H1 (cell line): ENCODE measurements at regions not wholly inside any gene's neighbourhood (a gene's known extent, or its start where the extent isn't known, plus 50 kb on each side); places are given as distances from the start of the nearest gene placed in this dataset.

ENCODE experiments used
- CTCF ChIA-PET: fragments of 300-600 bp; sonication (Branson Sonifier 250); formaldehyde crosslinking; loops from one replicate; lab custom pipeline; 2021; ENCODE audit not compliant: partially characterized antibody; lab: Charles Lee
- POLR2A ChIA-PET: fragments of 300-600 bp; sonication (Branson Sonifier 250); formaldehyde crosslinking; loops from one replicate; lab custom pipeline; 2021; ENCODE audit warnings: inconsistent platforms; ENCODE audit not compliant: partially characterized antibody; lab: Charles Lee
- DNase-seq, 2 experiments: peaks; one replicate each; pipeline versions ENCODE4 v3.0.0 to v3.0.0-alpha.2; 2010 to 2022; ENCODE audit warnings: low spot score in 2 of 2, low read depth in 1 of 2, mixed read lengths in 1 of 2
- FAIRE-seq: peaks from 2 replicates; lab custom pipeline; 2011; peaks lifted over from hg19 to GRCh38; lab: Jason Lieb, UNC
- H2AFZ ChIP-seq: 2 replicates; pipeline ENCODE4 v1.8.1; 2012; ENCODE audit warnings: low read length, inconsistent platforms
- H2AK5ac ChIP-seq: 2 replicates; pipeline ENCODE4 v1.6.1; 2013; ENCODE audit warnings: low read depth, low read length
- H2BK120ac ChIP-seq: replicated peaks from 2 replicates; pipeline ENCODE3; 2013; ENCODE audit warnings: low read depth, low read length, inconsistent platforms
- H2BK12ac ChIP-seq: 2 replicates; pipeline ENCODE4 v1.6.1; 2013; ENCODE audit warnings: low read depth, low read length
- H2BK15ac ChIP-seq: 2 replicates; pipeline ENCODE4 v1.6.1; 2013; ENCODE audit warnings: low read length
- H2BK20ac ChIP-seq: 2 replicates; pipeline ENCODE4 v1.6.1; 2013; ENCODE audit warnings: low read length
- H2BK5ac ChIP-seq: 2 replicates; pipeline ENCODE4 v1.6.1; 2013; ENCODE audit warnings: low read depth, low read length
- H3K14ac ChIP-seq: 2 replicates; pipeline ENCODE4 v1.6.1; 2013; ENCODE audit warnings: inconsistent platforms; ENCODE audit not compliant: insufficient read length
- H3K18ac ChIP-seq: 2 replicates; pipeline ENCODE4 v1.6.1; 2013; ENCODE audit warnings: low read length; ENCODE audit errors: extremely low read depth
- H3K23ac ChIP-seq: 2 replicates; pipeline ENCODE4 v1.6.1; 2013; ENCODE audit warnings: inconsistent platforms; ENCODE audit not compliant: insufficient read length
- H3K23me2 ChIP-seq: 2 replicates; pipeline ENCODE4 v1.6.1; 2013; ENCODE audit warnings: low read depth, low read length
- H3K27ac ChIP-seq: 2 replicates; pipeline ENCODE4 v1.6.1; 2011; ENCODE audit warnings: low read depth, low read length, inconsistent platforms
- H3K27me3 ChIP-seq, 4 experiments: replicated peaks in 1 of 4; 1 replicate in 1 of 4; 2 replicates in 3 of 4; pipeline versions ENCODE4 v1.6.1 to v1.8.1; 2011 to 2013; ENCODE audit warnings: low read length in 3 of 4, mild to moderate bottlenecking in 3 of 4, inconsistent platforms in 2 of 4, mixed read lengths in 2 of 4, moderate library complexity in 1 of 4; ENCODE audit not compliant: control insufficient read depth in 3 of 4, insufficient read depth in 3 of 4; ENCODE audit errors: extremely low read depth in 1 of 4
- H3K36me3 ChIP-seq, 4 experiments: 2 replicates each; pipeline versions ENCODE4 v1.6.1 to v1.8.1; 2011 to 2013; ENCODE audit warnings: mild to moderate bottlenecking in 4 of 4, low read length in 3 of 4, moderate library complexity in 2 of 4, control low read depth in 1 of 4, inconsistent platforms in 1 of 4; ENCODE audit not compliant: insufficient read depth in 4 of 4, control insufficient read depth in 2 of 4
- H3K4ac ChIP-seq: replicated peaks from 2 replicates; pipeline ENCODE3; 2013; ENCODE audit warnings: low read length, low read depth, mixed read lengths, inconsistent platforms; ENCODE audit not compliant: insufficient read length
- H3K4me1 ChIP-seq, 4 experiments: replicated peaks in 1 of 4; 1 replicate in 1 of 4; 2 replicates in 3 of 4; pipeline versions ENCODE4 v1.6.1 to v1.8.1; 2011 to 2013; ENCODE audit warnings: low read length in 3 of 4, inconsistent platforms in 2 of 4, mixed read lengths in 1 of 4; ENCODE audit not compliant: insufficient read depth in 4 of 4, control insufficient read depth in 3 of 4
- H3K4me2 ChIP-seq, 2 experiments: 2 replicates each; pipeline versions ENCODE4 v1.6.1 to v1.8.1; 2011 to 2013; ENCODE audit warnings: low read depth in 2 of 2, low read length in 2 of 2, control low read depth in 1 of 2, inconsistent platforms in 1 of 2, mild to moderate bottlenecking in 1 of 2; ENCODE audit not compliant: insufficient read depth in 1 of 2
- H3K4me3 ChIP-seq, 4 experiments: fragments of 200-600, 300-600 bp in 1 of 4; sonication (generic), shearing (Covaris generic), sonication (Bioruptor Twin) in 1 of 4; 2 replicates each; pipeline versions ENCODE4 v1.5.1 to v1.8.1; 2011 to 2016; ENCODE audit warnings: low read length in 4 of 4, low read depth in 3 of 4, control low read depth in 2 of 4, inconsistent platforms in 2 of 4, mild to moderate bottlenecking in 2 of 4, mixed read lengths in 1 of 4, moderate library complexity in 1 of 4; ENCODE audit not compliant: insufficient read depth in 2 of 4; ENCODE audit errors: extremely low read depth in 1 of 4
- H3K56ac ChIP-seq: replicated peaks from 2 replicates; pipeline ENCODE3; 2013; ENCODE audit warnings: low read depth, mild to moderate bottlenecking, mixed read lengths, low read length, inconsistent platforms; ENCODE audit not compliant: insufficient read length
- H3K79me1 ChIP-seq: 2 replicates; pipeline ENCODE4 v1.6.1; 2013; ENCODE audit warnings: low read depth, low read length, control low read depth
- H3K79me2 ChIP-seq, 2 experiments: 2 replicates each; pipeline versions ENCODE4 v1.6.1 to v1.8.1; 2012 to 2013; ENCODE audit warnings: low read length in 2 of 2, mild to moderate bottlenecking in 2 of 2, inconsistent platforms in 1 of 2; ENCODE audit not compliant: insufficient read depth in 2 of 2, control insufficient read depth in 1 of 2
- H3K9ac ChIP-seq, 4 experiments: replicated peaks in 1 of 4; 1 replicate in 1 of 4; 2 replicates in 3 of 4; pipeline versions ENCODE4 v1.6.1 to v1.8.1; 2011 to 2013; ENCODE audit warnings: low read depth in 3 of 4, low read length in 3 of 4, control low read depth in 2 of 4, mild to moderate bottlenecking in 2 of 4, moderate library complexity in 2 of 4, inconsistent platforms in 1 of 4; ENCODE audit errors: extremely low read depth in 1 of 4
- H3K9me3 ChIP-seq, 2 experiments: 2 replicates each; pipeline versions ENCODE4 v1.6.1 to v1.8.1; 2012 to 2013; ENCODE audit warnings: mild to moderate bottlenecking in 2 of 2, moderate library complexity in 2 of 2, control low read depth in 1 of 2, inconsistent platforms in 1 of 2, low read depth in 1 of 2, low read length in 1 of 2, mixed read lengths in 1 of 2; ENCODE audit not compliant: insufficient read depth in 2 of 2
- H4K20me1 ChIP-seq, 2 experiments: replicated peaks in 1 of 2; 2 replicates each; pipeline versions ENCODE3 to v1.8.1; 2011 to 2013; ENCODE audit warnings: inconsistent platforms in 2 of 2, low read length in 2 of 2, mild to moderate bottlenecking in 1 of 2; ENCODE audit not compliant: insufficient read depth in 2 of 2, control insufficient read depth in 1 of 2
- H4K5ac ChIP-seq: 2 replicates; pipeline ENCODE4 v1.6.1; 2013; ENCODE audit warnings: low read length, low read depth, mixed read lengths, inconsistent platforms; ENCODE audit not compliant: insufficient read length
- H4K8ac ChIP-seq: 2 replicates; pipeline ENCODE4 v1.8.0; 2013; ENCODE audit warnings: mild to moderate bottlenecking, moderate library complexity, low read length, inconsistent platforms; ENCODE audit not compliant: insufficient read depth; ENCODE audit errors: extremely low read depth
- H4K91ac ChIP-seq: replicated peaks from 2 replicates; pipeline ENCODE3; 2013; ENCODE audit warnings: low read length, mixed read lengths, inconsistent platforms; ENCODE audit not compliant: insufficient read length
- EGR1 ChIP-seq: IDR thresholded peaks from 2 replicates; pipeline ENCODE4 v1.6.1; 2011; ENCODE audit warnings: low read depth, low read length, borderline replicate concordance
- EZH2 ChIP-seq: fragments of 200-600 bp; sonication (generic); IDR thresholded peaks from 2 replicates; pipeline ENCODE4 v1.7.1; 2012; ENCODE audit warnings: low read depth, mild to moderate bottlenecking, moderate library complexity, low read length, inconsistent platforms; ENCODE audit not compliant: severe bottlenecking
- MAFK ChIP-seq: IDR thresholded peaks from 2 replicates; pipeline ENCODE4 v1.6.1; 2012; ENCODE audit warnings: low read depth, mild to moderate bottlenecking, improper control_type of control experiment, low read length
- NRF1 ChIP-seq: IDR thresholded peaks from 2 replicates; pipeline ENCODE4 v1.6.1; 2011; ENCODE audit warnings: mild to moderate bottlenecking, low read depth, low read length, improper control_type of control experiment
- PHF8 ChIP-seq: fragments of 200-600 bp; sonication (generic); conservative IDR thresholded peaks from 2 replicates; pipeline ENCODE4 v1.7.1; 2012; ENCODE audit warnings: low read depth, mild to moderate bottlenecking, inconsistent platforms, low read length, moderate library complexity
- RAD21 ChIP-seq, 2 experiments: IDR thresholded peaks in 1 of 2; conservative IDR thresholded peaks in 1 of 2; 2 replicates each; pipeline ENCODE4 v1.6.1; 2011; ENCODE audit warnings: low read depth in 2 of 2, low read length in 2 of 2, improper control_type of control experiment in 1 of 2, inconsistent platforms in 1 of 2, mild to moderate bottlenecking in 1 of 2, moderate library complexity in 1 of 2
- SP2 ChIP-seq: IDR thresholded peaks from 2 replicates; pipeline ENCODE4 v1.6.1; 2012; ENCODE audit warnings: mild to moderate bottlenecking, low read length, inconsistent platforms
- TEAD4 ChIP-seq: IDR thresholded peaks from 2 replicates; pipeline ENCODE4 v1.6.1; 2012; ENCODE audit warnings: low read depth, low read length, inconsistent platforms, mixed read lengths
- WGBS, 2 experiments: shearing (Covaris generic) in 1 of 2; methylation state at CpG; one replicate each; pipeline versions ENCODE4 v1.1.6 to v1.1.7; 2013 to 2015; ENCODE audit warnings: low lambda C conversion rate in 2 of 2, mixed read lengths in 2 of 2, inconsistent platforms in 1 of 2, low coverage in 1 of 2, missing lambda C conversion rate in 1 of 2; ENCODE audit not compliant: insufficient replicate concordance in 2 of 2, insufficient coverage in 1 of 2, insufficient read length in 1 of 2; ENCODE audit errors: extremely low coverage in 1 of 2, missing lambda C conversion rate in 1 of 2; 5-methylcytosine and 5-hydroxymethylcytosine counted together
- TF ChIP-seq, protein P1 (sequence below), 3 experiments: IDR thresholded peaks; 1 replicate in 2 of 3; 2 replicates in 1 of 3; pipeline versions ENCODE4 v1.5.1 to v1.6.1; 2011; ENCODE audit warnings: low read length in 3 of 3, mild to moderate bottlenecking in 3 of 3, inconsistent platforms in 2 of 3, low read depth in 1 of 3, moderate library complexity in 1 of 3; ENCODE audit not compliant: insufficient read depth in 1 of 3; ENCODE audit errors: control extremely low read depth in 1 of 3

- Histone ChIP-seq H3K23ac (no peak overlapping the region), H4K91ac (no peak overlapping the region), H3K23me2 (no peaks in the 10 kb centered on the region), H4K20me1 (no peaks in the 10 kb centered on the region), H3K4me3 (no peak overlapping the region), H3K4ac (no peak overlapping the region), H3K18ac (no peak overlapping the region), H3K36me3 (no peaks in the 10 kb centered on the region), H2BK120ac (no peak overlapping the region), H2AK5ac (no peak overlapping the region), H2AFZ (peak overlapping the region; percentile 91), H4K8ac (no peak overlapping the region), H4K5ac (no peak overlapping the region), H2BK15ac (no peak overlapping the region), H3K79me1 (no peaks in the 10 kb centered on the region), H3K4me2 (no peak overlapping the region), H3K4me1 (no peaks in the 10 kb centered on the region), H2BK20ac (no peak overlapping the region), H3K79me2 (no peaks in the 10 kb centered on the region), H3K56ac (no peak overlapping the region), H3K27ac (no peak overlapping the region), H3K14ac (no peak overlapping the region), H3K27me3 (no peaks in the 10 kb centered on the region), H3K9me3 (peaks cover 0 to 5% of the 10 kb centered on the region in 2 experiments; a peak in 1 of 4 replicates), H2BK5ac (no peak overlapping the region; the same call in 1 of the 2 replicates), H2BK12ac (no peak overlapping the region), H3K9ac (no peak overlapping the region)
- TF ChIP-seq SP2: no peak
- TF ChIP-seq EGR1: no peak
- TF ChIP-seq TEAD4: peak; percentile 14; the same call in 1 of the 2 replicates
- TF ChIP-seq, protein P1, sequence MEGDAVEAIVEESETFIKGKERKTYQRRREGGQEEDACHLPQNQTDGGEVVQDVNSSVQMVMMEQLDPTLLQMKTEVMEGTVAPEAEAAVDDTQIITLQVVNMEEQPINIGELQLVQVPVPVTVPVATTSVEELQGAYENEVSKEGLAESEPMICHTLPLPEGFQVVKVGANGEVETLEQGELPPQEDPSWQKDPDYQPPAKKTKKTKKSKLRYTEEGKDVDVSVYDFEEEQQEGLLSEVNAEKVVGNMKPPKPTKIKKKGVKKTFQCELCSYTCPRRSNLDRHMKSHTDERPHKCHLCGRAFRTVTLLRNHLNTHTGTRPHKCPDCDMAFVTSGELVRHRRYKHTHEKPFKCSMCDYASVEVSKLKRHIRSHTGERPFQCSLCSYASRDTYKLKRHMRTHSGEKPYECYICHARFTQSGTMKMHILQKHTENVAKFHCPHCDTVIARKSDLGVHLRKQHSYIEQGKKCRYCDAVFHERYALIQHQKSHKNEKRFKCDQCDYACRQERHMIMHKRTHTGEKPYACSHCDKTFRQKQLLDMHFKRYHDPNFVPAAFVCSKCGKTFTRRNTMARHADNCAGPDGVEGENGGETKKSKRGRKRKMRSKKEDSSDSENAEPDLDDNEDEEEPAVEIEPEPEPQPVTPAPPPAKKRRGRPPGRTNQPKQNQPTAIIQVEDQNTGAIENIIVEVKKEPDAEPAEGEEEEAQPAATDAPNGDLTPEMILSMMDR (IDR thresholded peaks at IDR 0.05; ENCODE audit: control extremely low read depth in 1 of 3, insufficient read depth in 1 of 3, low read depth in 1 of 3, low read length in 3 of 3): peak in 2 of 3 experiments; percentile 36 to 51; a peak in 2 of 4 replicates
- TF ChIP-seq MAFK: no peak
- no peak for TF ChIP-seq EZH2
- TF ChIP-seq RAD21 (IDR thresholded peaks at IDR 0.05 in 1 of 2, conservative IDR thresholded peaks at IDR 0.05 in 1 of 2; ENCODE audit: low read depth in 2 of 2, low read length in 2 of 2): peak; percentile 79 to 82
- no peak for TF ChIP-seq NRF1
- no peak for TF ChIP-seq PHF8
- peak in 1 of 2 experiments; percentile 46 for DNase-seq
- WGBS, 2 experiments: 22% methylated on average over 3 of the region's 3 CpGs; no CpG with 5 or more reads in 1 of the 2 experiments
- CTCF ChIA-PET: interaction anchor here (0.6 to 4.6 kb wide), 34 partner anchors 10 to 955 kb away, joined by 3 to 78 read pairs (median 4); no protein-coding TSS in a partner anchor
- FAIRE-seq: peak; percentile 78
- POLR2A ChIA-PET: no interaction called here
Observed at GRCh38 chr16:52069866-52070265, 477.1 kb downstream of the TOX3 start.
